ENCODE measurements at regions not wholly inside any gene's neighbourhood (a gene's known extent, or its start where the extent isn't known, plus 50 kb on each side); places are given as distances from the start of the nearest gene placed in this dataset.

- no peaks in the 10 kb centered on the region; the same call in 1 of the 2 replicates for H3K4me1 ChIP-seq (ENCODE audit: insufficient read depth)
- H4K20me1 ChIP-seq (replicated peaks; ENCODE audit: insufficient read depth): no peaks in the 10 kb centered on the region
- DNase-seq (ENCODE audit: low spot score) (no peak), ATAC-seq (no peak)
- H3K9me2 ChIP-seq (ENCODE audit: insufficient read depth): no peaks in the 10 kb centered on the region
- no peak overlapping the region for H3K4me2 ChIP-seq
- H3F3A ChIP-seq (replicated peaks; ENCODE audit: low read depth): no peaks in the 10 kb centered on the region
- H3K79me2 ChIP-seq (replicated peaks; ENCODE audit: insufficient read depth): no peaks in the 10 kb centered on the region
- no peak overlapping the region for H3K4me3 Mint-ChIP-seq
- peaks cover 2% of the 10 kb centered on the region; the same call in 2 of the 3 replicates for H3K4me1 Mint-ChIP-seq
- no peak overlapping the region for H3K27ac Mint-ChIP-seq
- no peaks in the 10 kb centered on the region for H3K27me3 ChIP-seq (ENCODE audit: insufficient read depth)
- H3K4me3 ChIP-seq: no peak overlapping the region
- H2AFZ ChIP-seq: no peak overlapping the region
- peaks cover 3% of the 10 kb centered on the region; the same call in 1 of the 3 replicates for H3K36me3 Mint-ChIP-seq (ENCODE audit: low read depth)
- no peak overlapping the region for H3K27ac ChIP-seq (ENCODE audit: low read depth)
- no peak for TF ChIP-seq POLR2AphosphoS5 (IDR thresholded peaks at IDR 0.05; ENCODE audit: low read depth)
- TF ChIP-seq ZNF462 (CRISPR knock-in tag; IDR thresholded peaks at IDR 0.05): no peak
- TF ChIP-seq CREB1 (CRISPR knock-in tag; IDR thresholded peaks at IDR 0.05; ENCODE audit: low read depth): no peak
- TF ChIP-seq CTCF (conservative IDR thresholded peaks at IDR 0.05; ENCODE audit: low read depth in 2 of 2): no peak
- TF ChIP-seq ZNF114 (CRISPR knock-in tag; IDR thresholded peaks at IDR 0.05): no peak
- TF ChIP-seq STAT1 (IDR thresholded peaks at IDR 0.05; ENCODE audit: unreplicated experiment): no peak
- TF ChIP-seq REST (IDR thresholded peaks at IDR 0.05; ENCODE audit: unreplicated experiment): no peak
- no peak for TF ChIP-seq EZH2 (IDR thresholded peaks at IDR 0.05; ENCODE audit: low read depth, unreplicated experiment)
- no peak for TF ChIP-seq NANOG (IDR thresholded peaks at IDR 0.05; ENCODE audit: borderline replicate concordance)
- TF ChIP-seq JUNB (IDR thresholded peaks at IDR 0.05; ENCODE audit: unreplicated experiment): no peak
- TF ChIP-seq EZH2phosphoT487 (IDR thresholded peaks at IDR 0.05; ENCODE audit: unreplicated experiment): no peak
- no peak for TF ChIP-seq ZNF331 (CRISPR knock-in tag; IDR thresholded peaks at IDR 0.05; ENCODE audit: low read depth)
- no peak for TF ChIP-seq ETS1 (IDR thresholded peaks at IDR 0.05)
- no peaks in the 10 kb centered on the region for H3K27me3 Mint-ChIP-seq (ENCODE audit: insufficient read depth, low read depth, poor library complexity)
- H3K36me3 ChIP-seq (ENCODE audit: insufficient read depth): no peaks in the 10 kb centered on the region
- no peaks in the 10 kb centered on the region; the same call in 2 of the 3 replicates for H3K9me3 Mint-ChIP-seq
These were observed 347.9 kb upstream of the MEOX2 start for GRCh38 chr7:16034353-16034752.

All from GM23338 (cell line).